OCI-LY7 (cell line): ENCODE measurements at regions not wholly inside any gene's neighbourhood (a gene's known extent, or its start where the extent isn't known, plus 50 kb on each side); places are given as distances from the start of the nearest gene placed in this dataset.

ENCODE experiments used
- CTCF ChIP-seq: fragments of 200-600 bp; sonication (generic); conservative IDR thresholded peaks from 2 replicates; pipeline ENCODE4 v1.5.1; 2014; ENCODE audit warnings: mild to moderate bottlenecking, antibody characterized with exemption, low read length, moderate library complexity, mixed read lengths
- EZH2phosphoT487 ChIP-seq: fragments of 200-600 bp; sonication (generic); IDR thresholded peaks from 2 replicates; pipeline ENCODE4 v1.6.1; 2018; ENCODE audit warnings: low read depth, borderline replicate concordance, mild to moderate bottlenecking, mixed run types, antibody characterized with exemption, low read length, moderate library complexity, mixed read lengths

GRCh38 chr1:73331726-73332125 lies 866.2 kb downstream of the LRRIQ3 start:
- TF ChIP-seq CTCF: no peak
- TF ChIP-seq EZH2phosphoT487: no peak
